Gastroesophageal sphincter (tissue), 3 donors: ENCODE measurements at regions not wholly inside any gene's neighbourhood (a gene's known extent, or its start where the extent isn't known, plus 50 kb on each side); places are given as distances from the start of the nearest gene placed in this dataset.

Experiments
- POLR2A ChIP-seq, 2 donors: fragments of 450-650 bp; IDR thresholded peaks; one replicate each; pipeline ENCODE4 v1.6.1; 2017; ENCODE audit warnings: antibody characterized with exemption in 2 of 2, mild to moderate bottlenecking in 2 of 2, moderate library complexity in 1 of 2
- TF ChIP-seq, protein P1 (sequence below), 4 experiments: fragments of 200-600 bp in 2 of 4; fragments of 450-650 bp in 2 of 4; sonication (generic) in 1 of 4; IDR thresholded peaks; one replicate each; pipeline ENCODE4 v1.5.1; 2017 to 2019; ENCODE audit warnings: antibody characterized with exemption in 4 of 4, mild to moderate bottlenecking in 2 of 4, moderate library complexity in 2 of 4

DNA sequence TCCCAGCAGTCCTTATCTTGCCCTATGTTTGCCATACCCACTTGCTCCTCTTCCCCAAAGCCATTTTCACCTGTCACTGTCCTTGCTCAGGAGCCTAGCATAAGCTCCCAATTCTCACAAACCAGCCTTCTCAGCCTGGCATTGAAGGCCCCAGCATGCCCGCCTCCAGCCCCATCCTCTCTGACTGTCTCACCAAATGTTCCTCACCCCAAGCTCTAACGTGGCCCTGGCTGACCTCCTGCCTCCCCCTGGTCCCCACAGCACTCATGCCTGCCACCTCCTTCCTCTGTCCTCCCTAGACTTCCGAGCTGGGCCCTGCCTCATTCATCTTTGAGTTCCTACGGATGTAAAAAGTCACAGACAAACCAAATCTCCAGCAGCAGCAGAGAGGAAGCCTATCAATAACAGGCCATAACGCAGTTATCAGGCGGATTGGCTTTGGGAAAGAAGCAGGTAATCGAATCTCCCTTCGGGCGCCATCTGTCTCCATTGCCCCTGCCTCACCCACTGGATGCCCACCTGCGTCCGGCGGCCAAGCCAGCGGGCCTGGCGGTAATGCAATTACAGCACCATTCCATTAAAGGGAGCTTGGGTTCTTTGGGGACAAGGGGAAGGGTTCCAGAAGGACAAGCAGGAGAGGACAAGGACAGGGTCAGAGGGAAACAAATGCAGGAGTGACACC lies 104.4 kb downstream of the MRPL14 start:
- TF ChIP-seq, protein P1, sequence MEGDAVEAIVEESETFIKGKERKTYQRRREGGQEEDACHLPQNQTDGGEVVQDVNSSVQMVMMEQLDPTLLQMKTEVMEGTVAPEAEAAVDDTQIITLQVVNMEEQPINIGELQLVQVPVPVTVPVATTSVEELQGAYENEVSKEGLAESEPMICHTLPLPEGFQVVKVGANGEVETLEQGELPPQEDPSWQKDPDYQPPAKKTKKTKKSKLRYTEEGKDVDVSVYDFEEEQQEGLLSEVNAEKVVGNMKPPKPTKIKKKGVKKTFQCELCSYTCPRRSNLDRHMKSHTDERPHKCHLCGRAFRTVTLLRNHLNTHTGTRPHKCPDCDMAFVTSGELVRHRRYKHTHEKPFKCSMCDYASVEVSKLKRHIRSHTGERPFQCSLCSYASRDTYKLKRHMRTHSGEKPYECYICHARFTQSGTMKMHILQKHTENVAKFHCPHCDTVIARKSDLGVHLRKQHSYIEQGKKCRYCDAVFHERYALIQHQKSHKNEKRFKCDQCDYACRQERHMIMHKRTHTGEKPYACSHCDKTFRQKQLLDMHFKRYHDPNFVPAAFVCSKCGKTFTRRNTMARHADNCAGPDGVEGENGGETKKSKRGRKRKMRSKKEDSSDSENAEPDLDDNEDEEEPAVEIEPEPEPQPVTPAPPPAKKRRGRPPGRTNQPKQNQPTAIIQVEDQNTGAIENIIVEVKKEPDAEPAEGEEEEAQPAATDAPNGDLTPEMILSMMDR (IDR thresholded peaks at IDR 0.05) = no peak
- TF ChIP-seq POLR2A (IDR thresholded peaks at IDR 0.05) = no peak
